Mucosa of gallbladder (tissue), 1 donor: ENCODE measurements at regions not wholly inside any gene's neighbourhood (a gene's known extent, or its start where the extent isn't known, plus 50 kb on each side); places are given as distances from the start of the nearest gene placed in this dataset.
"Not testable (repeated sequence)": the region's sequence is repeated elsewhere in the genome, so short reads cannot be mapped to it uniquely, and the experiment has no call there.

Source experiments
- DNase-seq: peaks from one replicate; pipeline ENCODE4 v3.0.0-alpha.2; 2020; ENCODE audit warnings: low spot score
- donor health status: DM: no; HTN: no; CAD: no.

GRCh38 chr6:74050921-74051320 lies 354.9 kb downstream of the CD109 start:
- no peak for DNase-seq

GRCh38 chr6:74048387-74048786 lies 352.4 kb downstream of the CD109 start:
- DNase-seq = no peak

- no peak for DNase-seq
Observed at GRCh38 chr6:74044417-74045096, 348.6 kb downstream of the CD109 start.

GRCh38 chr6:74041420-74041819 lies 345.4 kb downstream of the CD109 start:
- no peak for DNase-seq

- no peak for DNase-seq
Observed at GRCh38 chr6:74018825-74019224, 322.8 kb downstream of the CD109 start.

GRCh38 chr6:74015427-74015826 lies 319.4 kb downstream of the CD109 start:
- DNase-seq = no peak

GRCh38 chr6:74000666-74001490 lies 304.9 kb downstream of the CD109 start:
- no peak for DNase-seq

GRCh38 chr6:73990609-73991238 lies 294.7 kb downstream of the CD109 start:
- DNase-seq = not testable (repeated sequence)

- no peak for DNase-seq
Observed at GRCh38 chr6:73989428-73989827, 293.4 kb downstream of the CD109 start.

- no peak for DNase-seq
Observed at GRCh38 chr6:73985891-73986290, 289.9 kb downstream of the CD109 start.

GRCh38 chr6:73984571-73985210 lies 288.7 kb downstream of the CD109 start:
- DNase-seq = no peak

- no peak for DNase-seq
Observed at GRCh38 chr6:73983367-73983766, 287.4 kb downstream of the CD109 start.

GRCh38 chr6:73980096-73980495 lies 284.1 kb downstream of the CD109 start:
- no peak for DNase-seq

GRCh38 chr6:73978330-73978729 lies 282.3 kb downstream of the CD109 start:
- no peak for DNase-seq

- DNase-seq = not testable (repeated sequence)
Observed at GRCh38 chr6:73972518-73972917, 276.5 kb downstream of the CD109 start.

GRCh38 chr6:73969971-73970970 lies 274.3 kb downstream of the CD109 start:
- no peak for DNase-seq

- no peak for DNase-seq
Observed at GRCh38 chr6:73968221-73968757, 272.3 kb downstream of the CD109 start.

GRCh38 chr6:73965539-73966029 lies 269.6 kb downstream of the CD109 start:
- no peak for DNase-seq

GRCh38 chr6:73964241-73964854 lies 268.3 kb downstream of the CD109 start:
- no peak for DNase-seq

GRCh38 chr6:73962884-73963283 lies 266.9 kb downstream of the CD109 start:
- no peak for DNase-seq
